Neural crest cell (in vitro differentiated cells): ENCODE measurements at regions not wholly inside any gene's neighbourhood (a gene's known extent, or its start where the extent isn't known, plus 50 kb on each side); places are given as distances from the start of the nearest gene placed in this dataset.

Source experiments
- DNase-seq: peaks from one replicate; pipeline ENCODE4 v3.0.0; 2021; ENCODE audit warnings: low read depth, mixed read lengths, low spot score
- H3K27ac Mint-ChIP-seq: one replicate; pipeline ENCODE4 v1.8.0; 2021; ENCODE audit warnings: mild to moderate bottlenecking, mixed read lengths; ENCODE audit not compliant: unreplicated experiment
- H3K27me3 Mint-ChIP-seq: 2 replicates; pipeline ENCODE4 v1.8.0; 2021; ENCODE audit warnings: low read depth, mild to moderate bottlenecking, mixed read lengths
- H3K36me3 Mint-ChIP-seq: 2 replicates; pipeline ENCODE4 v1.8.0; 2021; ENCODE audit warnings: low read depth, mild to moderate bottlenecking, mixed read lengths
- H3K4me1 Mint-ChIP-seq: 2 replicates; pipeline ENCODE4 v1.8.0; 2021; ENCODE audit warnings: mixed read lengths
- H3K4me3 Mint-ChIP-seq: one replicate; pipeline ENCODE4 v1.8.0; 2021; ENCODE audit warnings: mild to moderate bottlenecking, mixed read lengths
- H3K9me3 Mint-ChIP-seq: 2 replicates; pipeline ENCODE4 v1.8.0; 2021; ENCODE audit warnings: mixed read lengths
- TF ChIP-seq, protein P1 (sequence below): fragments of 200-600 bp; sonication (generic); conservative IDR thresholded peaks from 2 replicates; pipeline ENCODE4 v1.5.0; 2021; ENCODE audit warnings: antibody characterized with exemption, mild to moderate bottlenecking

DNA sequence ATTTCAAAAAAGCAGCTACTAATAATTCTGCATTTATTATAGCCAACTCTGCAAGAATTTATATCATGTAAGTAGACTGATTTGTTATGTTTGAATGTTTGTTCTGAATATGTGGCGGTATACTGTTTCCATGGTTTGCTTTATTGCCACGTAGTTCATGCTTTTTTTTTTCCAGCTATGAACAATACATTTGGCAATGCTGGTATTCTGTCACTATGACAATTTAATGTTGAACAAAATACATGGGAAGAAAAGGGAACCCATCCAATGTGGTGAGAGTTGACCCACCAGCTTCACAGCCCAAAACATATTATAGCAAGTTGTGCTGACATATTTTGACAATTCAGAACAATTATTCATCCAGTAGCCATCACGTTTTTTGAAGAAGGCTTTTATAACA is 145.6 kb downstream of the CCDC71L start:
- no peak for DNase-seq
- TF ChIP-seq, protein P1, sequence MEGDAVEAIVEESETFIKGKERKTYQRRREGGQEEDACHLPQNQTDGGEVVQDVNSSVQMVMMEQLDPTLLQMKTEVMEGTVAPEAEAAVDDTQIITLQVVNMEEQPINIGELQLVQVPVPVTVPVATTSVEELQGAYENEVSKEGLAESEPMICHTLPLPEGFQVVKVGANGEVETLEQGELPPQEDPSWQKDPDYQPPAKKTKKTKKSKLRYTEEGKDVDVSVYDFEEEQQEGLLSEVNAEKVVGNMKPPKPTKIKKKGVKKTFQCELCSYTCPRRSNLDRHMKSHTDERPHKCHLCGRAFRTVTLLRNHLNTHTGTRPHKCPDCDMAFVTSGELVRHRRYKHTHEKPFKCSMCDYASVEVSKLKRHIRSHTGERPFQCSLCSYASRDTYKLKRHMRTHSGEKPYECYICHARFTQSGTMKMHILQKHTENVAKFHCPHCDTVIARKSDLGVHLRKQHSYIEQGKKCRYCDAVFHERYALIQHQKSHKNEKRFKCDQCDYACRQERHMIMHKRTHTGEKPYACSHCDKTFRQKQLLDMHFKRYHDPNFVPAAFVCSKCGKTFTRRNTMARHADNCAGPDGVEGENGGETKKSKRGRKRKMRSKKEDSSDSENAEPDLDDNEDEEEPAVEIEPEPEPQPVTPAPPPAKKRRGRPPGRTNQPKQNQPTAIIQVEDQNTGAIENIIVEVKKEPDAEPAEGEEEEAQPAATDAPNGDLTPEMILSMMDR, result no peak
- Mint-ChIP-seq H3K4me1 (no peaks in the 10 kb centered on the region), H3K27me3 (peaks cover 42% of the 10 kb centered on the region), H3K9me3 (no peaks in the 10 kb centered on the region), H3K36me3 (no peaks in the 10 kb centered on the region), H3K4me3 (no peak overlapping the region), H3K27ac (no peak overlapping the region)

DNA sequence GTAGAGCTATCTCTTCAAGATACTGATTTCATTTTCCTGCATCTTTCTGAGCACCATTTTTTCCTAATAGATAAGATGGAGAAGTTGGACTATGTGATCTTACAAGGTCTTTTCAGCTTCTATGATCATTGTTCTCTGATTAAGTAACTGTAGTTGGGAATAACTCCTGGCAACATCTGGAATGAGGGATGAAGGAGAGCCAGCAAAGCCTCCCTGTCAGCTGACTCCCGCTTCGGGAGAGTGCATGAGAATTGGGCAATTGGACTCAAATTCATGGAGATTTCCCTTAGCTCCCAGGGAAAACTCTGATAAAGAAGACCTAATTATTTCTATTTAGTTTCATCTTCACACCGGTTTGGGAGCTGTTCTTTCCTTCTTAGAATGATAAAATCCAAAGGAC is 146.1 kb downstream of the CCDC71L start:
- Mint-ChIP-seq H3K27me3 (peaks cover 47% of the 10 kb centered on the region), H3K4me1 (no peaks in the 10 kb centered on the region), H3K4me3 (no peak overlapping the region), H3K36me3 (no peaks in the 10 kb centered on the region), H3K9me3 (no peaks in the 10 kb centered on the region), H3K27ac (no peak overlapping the region)
- TF ChIP-seq, protein P1, result no peak
- no peak for DNase-seq

DNA sequence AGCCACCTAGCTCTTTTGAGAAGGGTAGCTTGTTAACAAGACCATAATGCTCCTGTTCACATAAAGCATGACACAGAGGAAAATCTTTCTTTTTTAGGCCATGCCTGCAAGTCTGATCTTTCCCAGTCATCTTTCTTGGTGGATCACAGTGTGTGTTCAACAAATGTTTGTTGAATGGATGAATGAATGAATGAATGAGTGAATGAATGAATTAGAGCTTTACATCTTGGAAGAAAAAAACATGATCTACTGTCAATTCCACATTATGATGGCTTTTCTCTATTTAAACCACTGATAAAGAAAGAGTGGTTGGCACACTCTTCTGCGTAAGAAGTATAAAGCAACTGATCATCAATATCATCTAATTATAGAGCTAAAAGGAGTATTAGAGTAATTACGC is 148.7 kb downstream of the CCDC71L start:
- no peaks in the 10 kb centered on the region for H3K36me3 Mint-ChIP-seq
- peaks cover 4% of the 10 kb centered on the region for H3K9me3 Mint-ChIP-seq
- no peak overlapping the region for H3K4me3 Mint-ChIP-seq

DNA sequence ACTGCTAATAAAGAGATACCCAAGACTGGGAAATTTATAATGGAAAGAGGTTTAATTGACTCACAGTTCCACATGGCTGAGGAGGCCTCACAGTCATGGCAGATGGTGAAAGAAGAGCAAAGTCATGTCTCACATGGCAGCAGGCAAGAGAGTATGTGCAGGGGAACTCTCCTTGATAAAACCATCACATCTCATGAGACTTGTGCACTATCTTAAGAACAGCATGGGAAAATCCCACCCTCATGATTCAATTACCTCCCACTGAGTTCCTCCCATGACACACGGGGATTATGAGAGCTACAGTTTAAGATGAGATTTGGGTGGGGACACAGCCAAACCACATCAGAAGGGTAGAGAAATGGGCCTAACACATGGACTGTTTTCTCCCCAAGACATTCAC is 156.3 kb downstream of the CCDC71L start:
- H3K9me3 Mint-ChIP-seq, result peaks cover 4% of the 10 kb centered on the region
- no peaks in the 10 kb centered on the region for H3K36me3 Mint-ChIP-seq
- DNase-seq, result no peak
- H3K4me1 Mint-ChIP-seq, result no peaks in the 10 kb centered on the region
- H3K27me3 Mint-ChIP-seq, result peaks cover 4% of the 10 kb centered on the region
- TF ChIP-seq, protein P1, result no peak
- no peak overlapping the region for H3K27ac Mint-ChIP-seq
- no peak overlapping the region for H3K4me3 Mint-ChIP-seq

More for the DNA sequence above, 148.7 kb downstream of the CCDC71L start:
- Mint-ChIP-seq H3K4me1 (no peaks in the 10 kb centered on the region), H3K27me3 (peaks cover 33% of the 10 kb centered on the region), H3K27ac (no peak overlapping the region)
- DNase-seq, result no peak
- TF ChIP-seq, protein P1, result no peak

DNA sequence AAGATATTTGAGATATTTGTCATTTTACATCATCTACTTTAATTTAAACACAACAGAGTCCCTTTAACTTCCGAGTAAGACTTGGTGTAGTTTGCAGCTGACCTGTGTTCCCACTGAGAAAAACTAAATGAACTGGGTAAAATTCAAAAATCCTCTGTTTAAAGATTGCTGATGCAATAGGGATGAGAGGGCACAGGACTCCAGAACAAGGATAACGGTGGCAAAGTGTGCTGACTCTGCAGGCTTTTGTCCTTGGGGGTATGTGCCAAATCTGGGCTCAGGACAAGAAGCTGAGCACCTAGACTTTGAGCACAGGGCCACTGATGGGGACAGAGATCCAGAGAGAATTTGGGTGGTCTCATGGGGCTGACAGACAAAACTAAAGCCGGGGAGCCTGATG is 156.8 kb downstream of the CCDC71L start:
- TF ChIP-seq, protein P1, result no peak
- no peaks in the 10 kb centered on the region for H3K36me3 Mint-ChIP-seq
- no peaks in the 10 kb centered on the region for H3K4me1 Mint-ChIP-seq
- no peaks in the 10 kb centered on the region for H3K27me3 Mint-ChIP-seq
- DNase-seq, result no peak
- H3K9me3 Mint-ChIP-seq, result no peaks in the 10 kb centered on the region
- no peak overlapping the region for H3K4me3 Mint-ChIP-seq
- H3K27ac Mint-ChIP-seq, result no peak overlapping the region

DNA sequence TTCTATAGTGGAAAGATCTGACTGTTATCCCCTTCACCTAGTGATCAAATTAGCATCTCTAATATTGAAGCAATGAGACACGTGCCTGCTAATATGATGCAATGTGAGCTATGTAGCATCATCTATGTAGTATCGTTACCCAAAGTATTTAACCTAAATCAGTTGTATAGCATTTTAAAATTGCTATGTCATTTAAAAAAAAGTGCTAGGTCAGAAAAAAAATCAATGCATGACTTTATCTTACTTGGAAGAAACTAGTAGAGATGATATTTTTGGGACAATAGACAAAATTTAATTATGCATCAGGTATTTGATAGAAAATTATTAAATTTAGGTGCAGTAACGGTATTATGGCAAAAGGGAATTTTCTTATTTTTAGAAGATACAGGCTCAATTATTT is 157.3 kb downstream of the CCDC71L start:
- TF ChIP-seq, protein P1, result no peak
- no peak overlapping the region for H3K4me3 Mint-ChIP-seq
- H3K27me3 Mint-ChIP-seq, result no peaks in the 10 kb centered on the region
- no peak for DNase-seq
- no peaks in the 10 kb centered on the region for H3K4me1 Mint-ChIP-seq
- H3K27ac Mint-ChIP-seq, result no peak overlapping the region
- H3K36me3 Mint-ChIP-seq, result no peaks in the 10 kb centered on the region
- H3K9me3 Mint-ChIP-seq, result no peaks in the 10 kb centered on the region
